ENCODE measurements at regions not wholly inside any gene's neighbourhood (a gene's known extent, or its start where the extent isn't known, plus 50 kb on each side); places are given as distances from the start of the nearest gene placed in this dataset.

DNA sequence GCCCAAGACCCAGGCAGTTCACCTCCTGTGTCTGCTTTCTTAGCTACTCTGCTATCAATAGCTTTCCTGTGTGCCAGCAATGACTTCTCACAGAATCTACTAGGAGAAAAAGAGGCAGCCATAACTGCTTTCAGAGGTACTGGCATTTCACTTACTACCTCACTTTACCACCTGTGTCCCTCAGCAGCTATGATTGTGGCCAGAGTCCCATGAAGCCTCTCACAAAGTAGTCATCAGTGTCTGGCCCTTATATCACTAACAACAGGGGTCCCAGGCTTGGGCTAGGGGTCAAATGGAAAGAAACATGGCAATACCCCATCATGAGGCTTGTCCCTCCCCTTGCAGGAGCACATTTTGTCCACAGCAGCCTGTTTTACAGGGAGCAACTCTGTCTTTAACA, 62.7 kb upstream of the EPS8L3 start:
- no peaks in the 10 kb centered on the region for H3K79me2 ChIP-seq (ENCODE audit: low read length)
- no peak overlapping the region for H3K4me2 ChIP-seq (ENCODE audit: low read length)
- no peak overlapping the region for H3K9ac ChIP-seq (ENCODE audit: low read length)
- TF ChIP-seq, protein P1, sequence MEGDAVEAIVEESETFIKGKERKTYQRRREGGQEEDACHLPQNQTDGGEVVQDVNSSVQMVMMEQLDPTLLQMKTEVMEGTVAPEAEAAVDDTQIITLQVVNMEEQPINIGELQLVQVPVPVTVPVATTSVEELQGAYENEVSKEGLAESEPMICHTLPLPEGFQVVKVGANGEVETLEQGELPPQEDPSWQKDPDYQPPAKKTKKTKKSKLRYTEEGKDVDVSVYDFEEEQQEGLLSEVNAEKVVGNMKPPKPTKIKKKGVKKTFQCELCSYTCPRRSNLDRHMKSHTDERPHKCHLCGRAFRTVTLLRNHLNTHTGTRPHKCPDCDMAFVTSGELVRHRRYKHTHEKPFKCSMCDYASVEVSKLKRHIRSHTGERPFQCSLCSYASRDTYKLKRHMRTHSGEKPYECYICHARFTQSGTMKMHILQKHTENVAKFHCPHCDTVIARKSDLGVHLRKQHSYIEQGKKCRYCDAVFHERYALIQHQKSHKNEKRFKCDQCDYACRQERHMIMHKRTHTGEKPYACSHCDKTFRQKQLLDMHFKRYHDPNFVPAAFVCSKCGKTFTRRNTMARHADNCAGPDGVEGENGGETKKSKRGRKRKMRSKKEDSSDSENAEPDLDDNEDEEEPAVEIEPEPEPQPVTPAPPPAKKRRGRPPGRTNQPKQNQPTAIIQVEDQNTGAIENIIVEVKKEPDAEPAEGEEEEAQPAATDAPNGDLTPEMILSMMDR (IDR thresholded peaks at IDR 0.05; ENCODE audit: low read depth, low read length) = no peak
- TF ChIP-seq EZH2phosphoT487 (IDR thresholded peaks at IDR 0.05; ENCODE audit: low read depth) = no peak
- no peak overlapping the region for H2AFZ ChIP-seq (ENCODE audit: low read depth, low read length)
- H3K27ac ChIP-seq (ENCODE audit: low read length) = no peak overlapping the region
- no peaks in the 10 kb centered on the region for H4K20me1 ChIP-seq (ENCODE audit: insufficient read depth, low read length)
- no peaks in the 10 kb centered on the region for H3K4me1 ChIP-seq (ENCODE audit: low read length)
- no peaks in the 10 kb centered on the region for H3K9me3 ChIP-seq (ENCODE audit: insufficient read depth, low read length)
- no peaks in the 10 kb centered on the region for H3K36me3 ChIP-seq (replicated peaks; ENCODE audit: low read depth, low read length)
- no peak overlapping the region for H3K4me3 ChIP-seq (ENCODE audit: low read length)
- H3K27me3 ChIP-seq (ENCODE audit: low read depth, low read length) = no peaks in the 10 kb centered on the region

DNA sequence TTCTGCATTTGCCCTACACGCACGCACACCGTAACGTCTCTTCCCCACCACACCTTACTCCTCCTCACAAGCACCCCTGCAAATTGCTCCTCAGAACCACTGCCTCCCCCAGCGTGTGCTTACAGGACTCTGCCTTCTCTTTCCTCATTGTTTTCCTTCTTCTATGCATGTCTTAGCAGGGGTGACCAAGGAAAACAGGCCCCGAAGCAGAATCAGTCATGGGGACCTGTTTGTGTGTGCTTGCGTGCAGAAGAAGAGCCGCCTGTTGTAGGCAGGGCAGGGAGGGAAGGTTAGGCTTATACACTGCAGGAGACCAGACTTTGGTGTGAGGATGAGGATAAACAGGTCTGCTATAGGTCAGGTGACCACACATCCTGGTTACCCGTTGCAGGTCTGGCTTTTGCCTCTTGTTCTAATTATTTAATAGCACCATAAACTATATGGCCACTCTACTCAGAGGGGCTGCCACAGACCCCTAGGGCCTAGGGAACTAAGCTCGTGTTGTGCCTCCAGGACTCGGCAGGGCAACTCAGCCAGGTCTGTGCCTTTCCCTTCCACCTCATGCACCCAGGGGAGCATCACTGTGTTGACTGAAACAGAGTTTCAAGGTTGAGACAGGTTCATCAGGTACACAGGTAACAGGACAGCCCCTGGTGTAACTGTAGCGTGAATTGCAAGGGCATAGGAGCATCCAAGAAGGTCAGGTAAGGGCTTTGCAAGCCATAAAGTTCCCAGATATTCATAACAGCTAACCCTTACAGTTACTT, 60.8 kb upstream of the EPS8L3 start:
- no peak overlapping the region for H3K27ac ChIP-seq (ENCODE audit: low read length)
- peaks cover 4% of the 10 kb centered on the region; the same call in 1 of the 2 replicates for H3K4me1 ChIP-seq (ENCODE audit: low read length)
- no peaks in the 10 kb centered on the region for H3K27me3 ChIP-seq (ENCODE audit: low read depth, low read length)
- no peak overlapping the region for H2AFZ ChIP-seq (ENCODE audit: low read depth, low read length)
- H3K36me3 ChIP-seq (replicated peaks; ENCODE audit: low read depth, low read length) = no peaks in the 10 kb centered on the region
- no peak overlapping the region for H3K4me3 ChIP-seq (ENCODE audit: low read length)
- TF ChIP-seq EZH2phosphoT487 (IDR thresholded peaks at IDR 0.05; ENCODE audit: low read depth) = no peak
- TF ChIP-seq, protein P1 (IDR thresholded peaks at IDR 0.05; ENCODE audit: low read depth, low read length) = no peak
- no peaks in the 10 kb centered on the region for H4K20me1 ChIP-seq (ENCODE audit: insufficient read depth, low read length)
- no peaks in the 10 kb centered on the region for H3K79me2 ChIP-seq (ENCODE audit: low read length)
- H3K4me2 ChIP-seq (ENCODE audit: low read length) = no peak overlapping the region
- no peaks in the 10 kb centered on the region for H3K9me3 ChIP-seq (ENCODE audit: insufficient read depth, low read length)
- H3K9ac ChIP-seq (ENCODE audit: low read length) = no peak overlapping the region

DNA sequence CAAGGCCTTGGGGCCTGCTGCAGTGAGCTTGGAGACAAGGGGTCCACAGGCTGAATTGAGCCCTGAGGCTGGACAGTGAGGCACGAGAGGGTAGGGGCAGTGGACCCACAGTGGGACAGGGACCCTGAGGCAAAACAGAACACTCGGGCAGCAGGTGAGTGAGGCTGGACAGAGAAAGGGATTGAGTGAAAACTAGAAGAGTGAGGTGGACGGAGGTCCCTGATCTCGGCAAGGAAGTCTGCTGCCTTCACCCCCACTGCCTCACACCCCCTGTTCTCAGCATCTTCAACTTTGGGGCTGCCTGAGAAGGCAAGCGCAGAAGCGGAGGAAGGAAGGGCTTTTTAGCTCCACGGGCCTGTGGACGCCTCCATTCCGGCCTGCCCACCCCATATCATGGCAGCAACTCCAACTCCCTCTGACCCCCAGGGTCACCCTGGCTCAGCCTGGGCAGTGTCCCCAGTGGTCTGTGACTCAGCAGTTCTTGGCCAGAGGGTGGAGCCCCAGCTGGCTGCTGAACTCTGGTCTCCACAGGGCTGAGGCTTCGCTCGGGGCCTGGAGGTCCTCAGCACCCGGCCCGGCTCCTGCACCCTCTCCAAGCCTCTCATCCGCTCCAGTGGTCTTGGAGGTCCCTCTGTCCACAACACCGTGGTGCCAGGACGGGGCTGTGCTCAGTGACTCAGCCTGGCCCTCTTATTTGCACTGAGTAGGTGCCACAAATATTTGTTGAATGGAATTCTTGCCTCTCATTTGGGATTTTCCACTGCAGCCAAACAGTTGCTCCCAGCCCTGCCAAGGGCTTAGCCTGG, 60.0 kb upstream of the EPS8L3 start:
- Histone ChIP-seq H4K20me1 (ENCODE audit: insufficient read depth, low read length) (no peaks in the 10 kb centered on the region), H3K4me1 (ENCODE audit: low read length) (peaks cover 4% of the 10 kb centered on the region; the same call in 1 of the 2 replicates), H3K27ac (ENCODE audit: low read length) (no peak overlapping the region), H3K27me3 (ENCODE audit: low read depth, low read length) (no peaks in the 10 kb centered on the region), H3K4me3 (ENCODE audit: low read length) (no peak overlapping the region), H3K9me3 (ENCODE audit: insufficient read depth, low read length) (no peaks in the 10 kb centered on the region), H3K9ac (ENCODE audit: low read length) (no peak overlapping the region), H2AFZ (ENCODE audit: low read depth, low read length) (no peak overlapping the region), H3K36me3 (replicated peaks; ENCODE audit: low read depth, low read length) (no peaks in the 10 kb centered on the region), H3K4me2 (ENCODE audit: low read length) (no peak overlapping the region), H3K79me2 (ENCODE audit: low read length) (no peaks in the 10 kb centered on the region)
- TF ChIP-seq, protein P1 (IDR thresholded peaks at IDR 0.05; ENCODE audit: low read depth, low read length) = no peak

Measured in OCI-LY3 (cell line).